ENCODE measurements at regions not wholly inside any gene's neighbourhood (a gene's known extent, or its start where the extent isn't known, plus 50 kb on each side); places are given as distances from the start of the nearest gene placed in this dataset.

DNA sequence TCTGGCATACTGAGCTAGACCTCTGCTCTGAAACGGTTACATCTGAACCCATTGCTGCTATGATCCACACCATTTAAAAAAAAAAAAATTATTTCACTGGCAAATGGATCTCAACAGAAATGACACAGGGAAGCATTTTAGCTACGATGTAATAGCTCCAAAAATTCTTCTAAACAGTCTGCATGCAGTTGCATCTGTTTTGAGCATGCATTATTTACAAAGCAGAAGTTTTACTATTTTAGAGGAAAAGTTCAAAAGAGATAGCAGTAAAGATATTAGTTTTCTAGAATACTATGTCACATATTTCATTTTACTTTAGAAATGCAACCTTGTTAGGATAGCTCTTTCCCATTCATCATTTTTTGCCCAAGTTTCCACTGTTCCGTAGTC, 265.7 kb downstream of the MEIS1 start:
- Mint-ChIP-seq H3K27me3 (no peaks in the 10 kb centered on the region), H3K4me1 (no peaks in the 10 kb centered on the region), H3K27ac (no peak overlapping the region), H3K9me3 (ENCODE audit: insufficient read depth) (no peaks in the 10 kb centered on the region), H3K4me3 (no peak overlapping the region)
- H3K4me3 ChIP-seq (ENCODE audit: control extremely low read depth in 1 of 5, extremely low read depth in 1 of 5, insufficient read depth in 1 of 5, low read depth in 2 of 5, low read length in 4 of 5), result no peak overlapping the region
- no peaks in the 10 kb centered on the region for H3K36me3 ChIP-seq (replicated peaks in 1 of 2; ENCODE audit: control extremely low read depth in 1 of 2, control insufficient read depth in 1 of 2, extremely low read depth in 1 of 2, insufficient read depth in 2 of 2, low read length in 1 of 2)
- ChIA-PET POLR2A (no interaction called here), CTCF (no interaction called here)
- H3K27ac ChIP-seq (ENCODE audit: low read length in 2 of 2), result no peak overlapping the region
- no peak for TF ChIP-seq EZH2 (IDR thresholded peaks at IDR 0.05; ENCODE audit: borderline replicate concordance, insufficient read depth, low read depth, low read length, poor library complexity, severe bottlenecking)
- TF ChIP-seq, protein P1, sequence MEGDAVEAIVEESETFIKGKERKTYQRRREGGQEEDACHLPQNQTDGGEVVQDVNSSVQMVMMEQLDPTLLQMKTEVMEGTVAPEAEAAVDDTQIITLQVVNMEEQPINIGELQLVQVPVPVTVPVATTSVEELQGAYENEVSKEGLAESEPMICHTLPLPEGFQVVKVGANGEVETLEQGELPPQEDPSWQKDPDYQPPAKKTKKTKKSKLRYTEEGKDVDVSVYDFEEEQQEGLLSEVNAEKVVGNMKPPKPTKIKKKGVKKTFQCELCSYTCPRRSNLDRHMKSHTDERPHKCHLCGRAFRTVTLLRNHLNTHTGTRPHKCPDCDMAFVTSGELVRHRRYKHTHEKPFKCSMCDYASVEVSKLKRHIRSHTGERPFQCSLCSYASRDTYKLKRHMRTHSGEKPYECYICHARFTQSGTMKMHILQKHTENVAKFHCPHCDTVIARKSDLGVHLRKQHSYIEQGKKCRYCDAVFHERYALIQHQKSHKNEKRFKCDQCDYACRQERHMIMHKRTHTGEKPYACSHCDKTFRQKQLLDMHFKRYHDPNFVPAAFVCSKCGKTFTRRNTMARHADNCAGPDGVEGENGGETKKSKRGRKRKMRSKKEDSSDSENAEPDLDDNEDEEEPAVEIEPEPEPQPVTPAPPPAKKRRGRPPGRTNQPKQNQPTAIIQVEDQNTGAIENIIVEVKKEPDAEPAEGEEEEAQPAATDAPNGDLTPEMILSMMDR (IDR thresholded peaks at IDR 0.05), result no peak
- WGBS (ENCODE audit: insufficient coverage), result no CpG with 5 or more reads among the region's 3 CpGs
- no peaks in the 10 kb centered on the region for H3K4me1 ChIP-seq (ENCODE audit: control insufficient read depth in 2 of 2, insufficient read depth in 2 of 2, low read length in 2 of 2)
- H2AFZ ChIP-seq (ENCODE audit: insufficient read depth, low read depth, low read length, poor library complexity, severe bottlenecking), result no peak overlapping the region
- H3K9me3 ChIP-seq (ENCODE audit: control extremely low read depth in 1 of 3, control insufficient read depth in 2 of 3, insufficient read depth in 1 of 3, low read length in 2 of 3), result no peaks in the 10 kb centered on the region
- H3K27me3 ChIP-seq (replicated peaks in 1 of 4; ENCODE audit: control extremely low read depth in 1 of 4, control insufficient read depth in 3 of 4, insufficient read depth in 4 of 4, low read length in 3 of 4), result no peaks in the 10 kb centered on the region
- ATAC-seq (ENCODE audit: low read depth), result no peak
- intact Hi-C loops (cut with micrococcal nuclease), result no loop called here
- no peaks in the 10 kb centered on the region for H3K79me2 ChIP-seq (ENCODE audit: control insufficient read depth, insufficient read depth, low read length)
- no peak overlapping the region for H3K9ac ChIP-seq (ENCODE audit: low read length)
- no peaks in the 10 kb centered on the region for H4K20me1 ChIP-seq (ENCODE audit: control insufficient read depth, insufficient read depth, low read length, poor library complexity, severe bottlenecking)
- no peak overlapping the region for H3K4me2 ChIP-seq (replicated peaks; ENCODE audit: low read depth, low read length, poor library complexity, severe bottlenecking)
- no peak for DNase-seq

GRCh38 chr2:66701251-66701650, 266.3 kb downstream of the MEIS1 start:
- ChIA-PET POLR2A (no interaction called here), CTCF (no interaction called here)
- intact Hi-C loops (cut with micrococcal nuclease), result no loop called here
- no peak overlapping the region for H3K4me3 Mint-ChIP-seq
- H3K9me3 Mint-ChIP-seq (ENCODE audit: insufficient read depth), result no peaks in the 10 kb centered on the region
- TF ChIP-seq EZH2 (IDR thresholded peaks at IDR 0.05; ENCODE audit: borderline replicate concordance, insufficient read depth, low read depth, low read length, poor library complexity, severe bottlenecking), result no peak
- TF ChIP-seq, protein P1 (IDR thresholded peaks at IDR 0.05), result no peak
- H3K4me1 ChIP-seq (ENCODE audit: control insufficient read depth in 2 of 2, insufficient read depth in 2 of 2, low read length in 2 of 2), result no peaks in the 10 kb centered on the region
- H3K9me3 ChIP-seq (ENCODE audit: control extremely low read depth in 1 of 3, control insufficient read depth in 2 of 3, insufficient read depth in 1 of 3, low read length in 2 of 3), result no peaks in the 10 kb centered on the region
- no peak overlapping the region for H2AFZ ChIP-seq (ENCODE audit: insufficient read depth, low read depth, low read length, poor library complexity, severe bottlenecking)
- DNase-seq (no peak), ATAC-seq (ENCODE audit: low read depth) (no peak)
- H3K27me3 ChIP-seq (replicated peaks in 1 of 4; ENCODE audit: control extremely low read depth in 1 of 4, control insufficient read depth in 3 of 4, insufficient read depth in 4 of 4, low read length in 3 of 4), result no peaks in the 10 kb centered on the region
- no peak overlapping the region for H3K27ac ChIP-seq (ENCODE audit: low read length in 2 of 2)
- no CpG with 5 or more reads among the region's 2 CpGs for WGBS (ENCODE audit: insufficient coverage)
- no peaks in the 10 kb centered on the region for H3K36me3 ChIP-seq (replicated peaks in 1 of 2; ENCODE audit: control extremely low read depth in 1 of 2, control insufficient read depth in 1 of 2, extremely low read depth in 1 of 2, insufficient read depth in 2 of 2, low read length in 1 of 2)
- no peak overlapping the region for H3K27ac Mint-ChIP-seq
- no peak overlapping the region for H3K9ac ChIP-seq (ENCODE audit: low read length)
- H3K4me2 ChIP-seq (replicated peaks; ENCODE audit: low read depth, low read length, poor library complexity, severe bottlenecking), result no peak overlapping the region
- H3K4me3 ChIP-seq (ENCODE audit: control extremely low read depth in 1 of 5, extremely low read depth in 1 of 5, insufficient read depth in 1 of 5, low read depth in 2 of 5, low read length in 4 of 5), result no peak overlapping the region
- no peaks in the 10 kb centered on the region for H4K20me1 ChIP-seq (ENCODE audit: control insufficient read depth, insufficient read depth, low read length, poor library complexity, severe bottlenecking)
- no peaks in the 10 kb centered on the region for H3K4me1 Mint-ChIP-seq
- H3K27me3 Mint-ChIP-seq, result no peaks in the 10 kb centered on the region
- H3K79me2 ChIP-seq (ENCODE audit: control insufficient read depth, insufficient read depth, low read length), result no peaks in the 10 kb centered on the region
